Fibroblast of peridontal ligament (primary cell): ENCODE measurements at regions not wholly inside any gene's neighbourhood (a gene's known extent, or its start where the extent isn't known, plus 50 kb on each side); places are given as distances from the start of the nearest gene placed in this dataset.
"Not testable (repeated sequence)": the region's sequence is repeated elsewhere in the genome, so short reads cannot be mapped to it uniquely, and the experiment has no call there.

Experiments used
- DNase-seq: peaks from one replicate; pipeline ENCODE4 v3.0.0-alpha.2; 2010; ENCODE audit errors: extremely low read depth

DNA sequence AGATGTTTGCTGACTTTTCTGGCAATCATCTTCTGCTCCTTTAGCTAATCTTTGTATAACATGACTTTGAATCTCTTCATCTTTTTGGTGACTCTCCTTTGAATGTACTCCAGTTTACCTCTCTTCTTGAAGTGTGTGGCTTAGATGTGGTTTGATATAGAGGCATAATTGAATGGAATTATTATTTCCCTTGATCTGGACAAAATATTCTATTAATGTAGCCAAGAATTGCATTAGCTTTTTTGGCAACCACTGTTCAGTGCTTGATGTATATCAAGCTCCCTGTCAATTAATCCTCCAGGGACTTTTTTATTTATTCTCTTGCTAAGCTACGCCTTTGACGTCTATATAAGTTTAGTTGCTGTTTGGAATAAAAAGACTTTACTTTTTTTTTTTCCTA lies 490.8 kb downstream of the PCDH20 start:
- no peak for DNase-seq

DNA sequence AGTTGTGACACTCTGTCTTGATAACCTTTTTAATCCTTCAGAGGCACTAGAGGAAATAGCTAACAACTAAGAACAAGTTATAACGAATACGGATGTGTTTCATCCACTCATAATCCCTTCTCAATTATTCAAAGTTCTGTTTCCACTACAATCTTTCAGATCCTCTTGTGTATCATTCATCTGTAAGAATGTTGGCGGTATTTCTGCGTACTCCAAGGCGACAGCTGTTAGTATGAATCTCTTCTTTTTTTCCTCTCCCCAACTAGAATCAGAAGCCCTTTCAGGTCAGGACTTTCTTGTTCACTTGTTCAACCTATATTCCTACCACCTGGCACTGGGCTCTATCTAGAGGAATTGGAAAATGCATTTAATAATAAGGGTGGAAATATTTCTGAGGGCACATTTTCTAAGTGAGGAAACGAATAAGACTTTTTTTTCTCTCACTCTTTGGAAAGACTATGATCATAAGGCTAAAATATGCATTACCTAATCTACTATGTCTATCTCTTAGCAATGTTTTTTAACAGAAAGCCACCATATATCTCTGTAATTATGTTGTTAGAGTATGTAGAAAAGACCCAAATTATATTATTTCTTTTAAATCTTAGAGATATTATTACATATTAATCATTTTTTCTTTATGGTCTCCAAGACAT lies 492.9 kb downstream of the PCDH20 start:
- no peak for DNase-seq

DNA sequence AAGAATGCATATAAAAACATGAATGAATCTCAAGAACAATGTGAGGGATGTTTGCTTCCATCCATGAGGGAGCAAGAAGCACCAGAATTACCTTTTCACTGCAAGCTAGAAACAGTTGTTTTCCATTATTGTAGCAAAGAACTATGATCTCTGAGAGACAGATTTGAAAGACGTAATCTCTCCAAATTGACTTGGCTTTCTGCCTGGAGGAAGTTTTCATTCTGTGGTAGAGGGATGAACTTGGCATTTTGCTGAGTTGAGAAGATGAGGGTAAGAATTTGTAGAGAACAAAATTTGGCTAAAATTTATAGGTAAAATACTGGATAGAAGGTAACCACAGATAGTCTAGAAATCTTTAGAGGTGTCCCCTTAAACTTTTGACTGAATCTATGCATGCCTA lies 496.8 kb downstream of the TDRD3 start:
- no peak for DNase-seq

DNA sequence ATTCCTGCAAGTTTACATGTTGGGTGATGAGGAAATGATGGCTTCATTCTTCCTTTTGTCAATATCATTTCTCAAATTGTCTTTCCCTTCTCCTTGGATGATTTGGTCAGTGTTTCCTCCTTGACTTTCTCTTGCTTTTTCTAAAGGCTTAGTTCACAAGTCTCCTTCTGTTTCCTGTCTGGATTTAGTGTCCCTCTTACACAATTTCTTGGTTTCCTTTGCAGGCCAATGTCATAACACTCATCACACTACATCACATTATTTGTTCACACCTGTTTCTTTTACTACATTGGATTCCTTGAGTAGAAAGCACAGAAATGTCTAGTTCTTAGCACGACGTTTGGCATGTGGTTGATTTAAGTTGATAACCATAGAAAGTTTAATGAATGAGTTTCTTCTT lies 490.7 kb downstream of the TDRD3 start:
- no peak for DNase-seq

DNA sequence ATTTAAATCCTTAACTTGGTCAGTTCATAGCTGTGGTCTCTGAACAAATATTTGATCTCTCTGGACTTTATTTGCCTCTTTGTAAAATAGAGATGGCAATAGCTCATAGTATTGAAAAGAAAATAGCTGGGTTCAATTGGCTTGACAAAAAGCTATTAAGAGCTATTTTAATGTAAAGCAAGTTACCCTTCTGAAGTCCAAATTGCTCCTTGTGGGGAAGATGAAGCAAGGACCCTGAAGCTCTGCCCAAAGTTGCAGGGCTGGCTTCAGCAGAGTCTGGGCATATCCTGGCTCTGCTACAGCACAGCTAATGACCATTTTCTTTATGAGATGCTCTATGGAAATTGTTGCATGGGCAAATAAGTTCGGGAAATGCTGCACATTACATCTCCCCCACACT lies 484.5 kb downstream of the TDRD3 start:
- no peak for DNase-seq

DNA sequence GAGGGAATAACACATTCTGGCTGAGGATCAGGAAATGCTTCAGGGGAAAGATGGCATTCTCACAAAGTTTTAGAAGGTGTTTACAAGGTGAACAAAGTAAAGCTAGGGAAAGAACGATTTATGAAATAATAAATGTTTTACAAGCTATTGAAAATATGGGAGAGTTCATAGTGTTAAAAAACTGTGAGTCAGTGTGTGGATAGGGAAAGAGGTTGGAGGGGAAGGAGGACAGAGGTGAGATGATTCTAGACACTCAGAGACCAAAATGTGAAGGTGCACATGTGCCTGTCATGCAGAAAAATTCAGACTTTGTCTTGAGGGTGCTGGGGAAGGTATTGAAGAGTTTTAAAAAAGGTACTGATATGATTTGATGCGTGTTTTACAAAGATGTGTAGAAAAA lies 476.1 kb downstream of the TDRD3 start:
- no peak for DNase-seq

DNA sequence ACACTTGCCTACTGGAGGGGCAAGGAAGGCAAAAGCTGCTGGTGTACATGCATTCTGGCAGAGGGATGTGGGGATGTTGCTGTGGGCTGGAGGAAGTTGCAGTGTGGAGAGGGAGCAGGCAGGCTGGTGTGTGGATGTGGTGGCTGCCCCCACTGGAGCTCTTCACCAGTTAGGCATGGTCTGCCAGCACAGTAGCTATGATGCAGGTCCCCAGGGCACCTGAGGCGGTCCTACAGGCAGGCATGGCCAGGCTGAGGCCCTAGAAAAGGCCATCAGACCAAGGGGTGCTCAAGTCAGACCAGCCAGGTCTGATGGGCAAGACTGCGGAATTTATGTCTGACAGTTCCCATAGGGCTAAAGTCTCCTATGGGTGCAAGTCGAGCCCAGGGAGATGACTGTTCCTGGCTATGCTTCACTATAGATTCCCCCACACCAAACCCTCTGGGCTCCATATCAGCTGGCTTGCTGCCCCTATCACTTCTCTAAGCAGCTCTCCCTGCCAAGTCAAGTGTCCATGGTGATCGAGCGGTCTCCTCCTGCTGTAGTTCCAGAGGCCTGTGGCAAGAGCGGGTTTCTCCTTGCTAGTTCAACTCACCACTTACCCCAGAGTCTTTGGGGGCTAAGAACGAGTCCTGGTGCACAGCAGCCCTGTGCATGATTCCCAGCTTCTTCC lies 473.1 kb downstream of the TDRD3 start:
- DNase-seq = no peak

DNA sequence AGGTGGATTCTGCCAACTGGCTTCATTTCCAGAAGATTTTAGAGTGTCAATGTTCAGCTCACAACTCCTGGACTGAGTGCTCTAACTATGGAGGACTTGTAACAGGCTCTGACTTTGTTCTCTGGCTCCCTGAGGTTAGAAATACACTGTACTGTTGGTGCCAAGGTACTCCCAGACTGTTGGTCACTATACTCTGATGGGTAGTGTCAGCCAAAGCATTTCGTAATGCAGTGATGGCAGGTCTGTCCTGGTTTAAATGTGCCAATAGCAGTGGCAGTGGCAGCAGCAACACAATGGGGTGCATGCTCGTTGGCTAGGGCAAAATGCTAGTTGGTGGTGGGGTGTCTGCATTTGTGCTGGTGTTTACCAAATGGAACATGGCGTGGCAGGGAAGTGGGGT lies 472.2 kb downstream of the TDRD3 start:
- DNase-seq = no peak

DNA sequence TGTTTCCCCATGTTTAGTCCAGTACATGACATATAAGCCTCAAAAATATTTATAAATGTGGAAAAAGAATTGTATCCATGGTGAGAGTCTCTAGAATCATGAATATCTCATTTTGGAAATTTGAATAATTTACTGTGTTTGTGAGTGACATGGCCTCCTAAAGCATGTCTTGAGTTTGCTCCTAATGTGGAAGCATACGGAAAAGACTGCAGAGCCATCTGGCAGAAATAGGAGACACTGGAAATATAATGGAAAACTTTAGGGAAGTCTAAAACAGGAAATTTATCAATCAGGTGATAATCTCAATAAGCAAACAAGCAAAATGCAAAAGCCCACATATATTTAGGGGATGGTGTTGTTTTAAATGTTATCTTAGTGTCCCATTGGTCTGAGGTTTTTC lies 465.0 kb downstream of the TDRD3 start:
- DNase-seq = no peak

DNA sequence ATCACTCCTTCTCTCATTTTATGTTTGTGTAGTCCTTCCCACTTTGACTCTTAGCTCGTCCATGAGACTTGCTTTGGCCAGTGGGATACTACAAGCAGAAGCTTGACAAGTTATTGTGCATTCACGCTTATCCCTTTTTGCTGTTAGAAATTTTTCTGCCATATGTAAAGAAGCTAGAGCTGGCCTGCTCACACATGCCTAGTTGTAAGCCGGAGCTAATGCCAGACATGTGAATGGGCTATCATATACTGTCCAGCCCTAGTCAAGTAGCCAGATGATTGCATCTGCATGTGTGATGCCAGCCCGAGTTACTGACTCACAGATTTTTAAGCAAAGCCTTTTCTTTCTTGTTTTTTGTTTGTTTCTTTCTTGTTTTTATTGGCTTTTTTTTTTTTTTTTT lies 460.7 kb downstream of the TDRD3 start:
- no peak for DNase-seq

DNA sequence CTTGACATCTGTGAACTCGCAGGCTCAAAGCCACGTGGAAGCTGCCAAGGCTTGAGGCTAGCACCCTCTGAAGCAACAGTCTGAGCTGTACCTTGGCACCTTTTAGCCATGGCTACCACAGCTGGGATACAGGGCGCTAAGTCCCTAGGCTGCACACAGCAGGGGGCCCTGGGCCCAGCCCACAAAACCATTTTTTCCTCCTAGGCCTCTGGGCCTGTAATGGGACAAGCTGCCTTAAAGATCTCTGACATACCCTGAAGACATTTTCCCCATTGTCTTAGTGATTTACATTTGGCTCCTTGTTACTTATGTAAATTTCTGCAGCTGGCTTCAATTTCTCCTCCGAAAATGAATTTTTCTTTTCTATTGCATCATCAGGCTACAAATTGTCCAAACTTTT lies 455.9 kb downstream of the TDRD3 start:
- no peak for DNase-seq

DNA sequence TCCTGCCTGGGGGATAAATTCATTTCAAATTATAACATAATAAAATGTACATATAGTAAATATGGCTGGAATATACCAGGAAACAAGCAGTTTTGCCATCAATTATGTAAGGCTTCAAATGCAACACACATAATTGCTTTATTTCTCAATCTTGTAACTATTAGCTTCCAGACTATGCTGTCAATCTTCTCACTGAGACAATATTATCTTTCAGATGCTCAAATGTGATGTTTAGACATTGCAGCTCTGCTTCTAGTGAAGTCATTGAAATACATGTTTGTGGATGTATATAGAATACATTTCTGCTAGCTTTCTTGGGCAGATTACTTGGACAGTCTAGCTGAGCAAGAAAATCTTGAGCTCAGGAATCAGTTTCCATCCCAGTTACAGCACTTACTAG lies 454.4 kb downstream of the TDRD3 start:
- no peak for DNase-seq

DNA sequence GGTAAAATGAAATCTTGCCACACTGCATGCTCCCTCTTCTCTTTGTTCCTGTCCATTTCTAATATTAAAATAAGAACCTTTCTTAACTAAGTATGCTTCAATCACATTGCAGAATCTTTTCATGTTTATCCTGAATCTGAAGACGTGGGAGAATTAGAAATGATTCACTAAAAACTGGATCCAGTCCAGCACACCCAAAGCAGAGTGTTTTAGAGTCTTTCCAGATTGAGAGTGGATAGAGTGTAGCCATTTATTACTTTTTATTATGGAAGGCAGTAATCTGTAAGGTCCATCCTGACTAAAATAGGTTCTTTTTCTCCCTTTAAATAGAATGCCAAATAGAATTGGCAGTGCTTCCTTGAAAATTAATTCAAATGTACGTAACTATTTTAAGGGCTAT lies 453.5 kb downstream of the TDRD3 start:
- no peak for DNase-seq

DNA sequence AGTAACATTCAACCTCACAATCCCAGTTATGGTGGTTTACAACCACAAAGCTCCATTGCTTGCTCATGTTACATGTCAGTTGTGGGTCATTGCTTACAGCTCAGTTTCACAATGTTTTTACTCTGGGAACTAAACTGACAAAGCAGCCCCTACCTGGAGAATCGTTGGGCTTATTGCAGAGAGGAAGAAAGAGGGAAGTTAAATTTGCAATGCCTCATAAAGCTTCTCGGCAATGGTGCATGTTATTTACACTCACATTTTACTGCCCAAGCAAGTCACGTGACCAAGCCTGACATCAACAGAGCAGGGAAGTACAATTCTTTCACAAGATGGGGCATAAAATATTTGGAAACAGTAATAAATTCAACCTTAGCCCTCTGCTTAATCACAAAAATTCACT lies 441.6 kb downstream of the TDRD3 start:
- DNase-seq = no peak

DNA sequence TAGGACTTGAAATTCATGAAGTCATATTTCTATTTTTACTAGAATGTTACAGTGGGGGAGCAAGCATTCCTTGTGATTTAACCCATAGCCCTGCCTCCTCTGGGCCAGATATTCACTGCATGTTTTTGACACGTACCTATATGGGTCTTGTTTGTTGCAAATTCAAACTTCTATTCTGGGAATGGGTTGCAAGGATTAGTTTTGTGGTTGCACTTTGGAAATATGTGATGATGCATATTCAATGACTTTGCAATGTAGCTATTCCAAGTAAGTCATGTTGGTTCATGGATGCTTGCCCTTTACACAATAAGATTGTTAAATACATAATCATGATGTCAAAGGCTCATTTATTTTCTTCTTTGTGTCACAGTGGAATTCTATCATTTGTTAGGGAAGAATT lies 440.8 kb downstream of the TDRD3 start:
- DNase-seq = no peak

DNA sequence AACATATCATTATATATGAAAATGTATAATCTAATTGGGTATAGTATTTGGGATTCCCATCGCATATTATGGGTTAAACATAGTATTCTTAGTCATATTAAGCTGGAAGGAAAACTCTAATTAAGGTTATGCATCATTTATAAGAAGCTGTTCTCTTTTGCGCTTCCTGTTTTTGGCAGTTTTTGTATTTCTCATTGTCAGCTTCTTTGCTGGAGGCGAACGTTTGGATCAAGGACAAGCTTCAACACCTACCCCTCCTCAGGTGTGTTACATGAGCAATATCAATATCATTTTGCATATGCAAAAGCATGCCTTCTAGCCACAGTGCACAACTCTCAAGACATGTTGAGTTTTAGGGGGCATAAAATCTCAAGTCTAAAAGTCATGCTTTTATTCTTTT lies 439.8 kb downstream of the TDRD3 start:
- no peak for DNase-seq

DNA sequence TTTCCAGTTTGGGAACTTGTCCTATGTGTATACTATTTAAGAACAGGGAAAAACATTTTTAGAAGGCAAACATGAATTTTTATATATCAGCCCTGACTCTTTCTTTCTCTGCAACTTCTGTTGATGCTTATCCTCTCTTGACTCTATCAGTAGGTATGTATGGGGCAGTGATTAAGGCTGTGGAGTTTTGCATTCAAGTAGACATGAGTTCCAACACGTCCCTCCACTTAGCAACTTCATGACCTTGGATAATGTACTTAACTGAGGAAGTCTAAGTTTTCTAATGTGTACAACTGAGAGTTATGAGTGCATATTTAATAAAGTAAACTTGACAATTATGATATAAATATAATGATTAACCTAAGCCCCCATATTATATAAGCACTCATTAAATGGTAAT lies 414.6 kb downstream of the TDRD3 start:
- no peak for DNase-seq

DNA sequence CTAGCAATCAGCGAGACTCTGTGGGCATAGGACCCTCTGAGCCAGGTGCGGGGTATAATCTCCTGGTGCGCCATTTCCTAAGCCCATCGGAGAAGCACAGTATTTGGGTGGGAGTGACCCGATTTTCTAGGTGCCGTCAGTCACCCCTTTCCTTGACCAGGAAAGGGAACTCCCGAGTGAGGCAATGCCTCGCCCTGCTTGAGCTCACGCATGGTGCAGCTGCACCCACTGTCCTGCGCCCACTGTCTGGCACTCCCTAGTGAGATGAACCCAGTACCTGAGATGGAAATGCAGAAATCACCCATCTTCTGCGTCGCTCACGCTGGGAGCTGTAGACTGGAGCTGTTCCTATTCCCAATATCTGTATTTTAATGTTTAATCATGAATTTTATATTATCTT lies 408.6 kb downstream of the TDRD3 start:
- not testable (repeated sequence) for DNase-seq

DNA sequence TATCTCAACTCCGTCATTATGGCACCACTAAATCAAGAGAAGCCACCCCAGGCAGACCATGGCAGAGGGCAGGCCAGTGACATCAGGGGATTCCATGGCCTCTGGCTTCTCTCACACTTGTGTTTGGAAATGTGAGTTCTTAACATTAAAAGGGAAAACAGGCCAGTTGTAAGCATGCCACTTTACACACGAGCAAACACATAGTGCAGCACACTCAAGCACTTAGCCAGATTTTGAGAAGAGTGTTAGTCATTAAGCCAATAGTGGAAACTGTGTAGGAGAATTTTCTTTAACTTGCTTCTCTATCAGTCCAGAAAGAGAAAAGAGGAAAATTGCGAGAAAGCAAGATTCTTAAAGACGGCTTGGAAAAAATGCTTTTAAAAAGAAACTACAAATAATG lies 401.5 kb downstream of the TDRD3 start:
- DNase-seq = no peak

DNA sequence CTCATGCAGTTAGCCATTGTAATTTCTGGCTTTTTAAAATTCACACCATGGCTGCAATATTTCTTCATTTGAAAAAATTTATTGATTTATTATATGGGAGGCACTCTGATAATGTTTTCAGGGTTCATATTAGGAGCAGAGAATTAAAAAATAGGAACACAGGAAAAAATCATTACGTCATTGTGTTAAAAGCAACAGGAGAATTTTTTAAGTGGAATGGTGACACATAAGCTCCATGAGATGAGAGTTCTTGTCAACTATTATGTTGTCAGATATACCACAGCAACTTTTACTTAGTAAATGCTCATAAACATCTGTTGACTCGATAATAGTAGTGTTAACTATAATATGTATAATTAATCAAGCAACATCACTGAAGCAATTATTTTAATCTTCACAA lies 400.1 kb downstream of the TDRD3 start:
- no peak for DNase-seq

DNA sequence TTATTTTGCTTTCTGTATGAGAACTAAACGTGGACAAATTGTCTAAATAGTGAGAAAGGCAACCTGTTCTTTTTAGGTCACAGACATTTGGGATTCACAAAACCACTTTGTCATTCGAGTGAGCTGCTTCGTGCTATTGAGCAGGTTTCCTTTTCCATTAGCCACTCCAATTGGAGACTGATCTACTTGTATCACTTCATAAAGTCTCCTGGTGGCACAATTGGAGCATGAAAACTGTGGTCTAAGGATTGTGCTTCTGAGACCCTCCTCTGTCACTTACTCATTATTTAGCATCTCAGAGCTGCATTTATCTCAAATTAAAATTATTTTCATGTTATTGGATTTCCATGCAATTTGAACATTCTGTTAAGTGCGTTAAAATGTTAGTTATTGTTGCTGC lies 397.7 kb downstream of the TDRD3 start:
- no peak for DNase-seq

DNA sequence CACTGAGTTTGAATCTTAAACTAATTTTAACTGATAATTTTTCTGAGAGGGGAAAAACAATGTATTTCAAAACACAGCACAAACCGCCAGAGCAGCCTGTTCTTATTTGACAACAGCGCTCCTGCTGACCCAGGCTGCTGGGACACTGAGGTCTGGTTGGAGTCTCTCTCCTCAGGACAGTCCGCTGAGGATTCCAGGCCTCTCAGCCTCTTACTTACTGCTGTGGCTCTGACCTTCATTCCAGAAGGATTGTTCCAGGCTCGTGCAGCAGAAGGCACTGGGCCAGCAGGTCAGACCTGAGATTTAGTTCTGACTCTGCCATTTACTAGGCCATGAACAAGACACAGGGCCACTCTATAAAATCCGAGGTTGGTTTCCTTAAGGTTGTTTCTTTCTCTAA lies 393.6 kb downstream of the TDRD3 start:
- no peak for DNase-seq

DNA sequence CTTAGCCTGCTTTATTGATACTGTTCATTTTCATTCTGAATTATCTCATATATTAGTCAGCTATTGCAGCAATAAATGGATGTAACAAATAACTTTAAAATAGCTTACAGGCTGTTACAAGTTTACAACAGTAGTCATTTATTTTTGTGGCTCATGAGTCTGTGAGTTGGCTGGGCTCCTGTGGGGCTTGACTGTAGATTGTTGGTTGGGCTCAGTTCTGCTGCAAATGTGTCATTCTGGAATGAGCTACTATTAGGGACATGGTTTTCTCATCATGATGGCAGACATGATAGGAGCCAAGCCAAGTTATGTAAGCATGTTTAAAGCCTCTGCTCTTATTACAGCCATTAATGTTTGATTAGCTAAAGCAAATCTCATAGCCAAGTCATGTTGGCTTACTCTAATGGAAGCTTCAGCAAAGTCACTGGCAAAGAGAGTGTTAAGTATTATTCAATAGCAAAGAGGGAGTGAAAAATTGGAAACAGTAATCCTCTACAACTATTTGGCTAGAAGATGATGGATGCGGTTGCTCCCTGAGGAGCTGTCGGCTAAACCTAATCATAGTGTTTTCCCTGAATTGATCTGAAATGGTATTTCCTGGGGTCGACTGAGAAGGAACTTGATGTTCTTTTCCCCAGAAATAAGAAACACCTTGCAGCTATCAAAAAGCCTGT lies 391.3 kb downstream of the TDRD3 start:
- no peak for DNase-seq

DNA sequence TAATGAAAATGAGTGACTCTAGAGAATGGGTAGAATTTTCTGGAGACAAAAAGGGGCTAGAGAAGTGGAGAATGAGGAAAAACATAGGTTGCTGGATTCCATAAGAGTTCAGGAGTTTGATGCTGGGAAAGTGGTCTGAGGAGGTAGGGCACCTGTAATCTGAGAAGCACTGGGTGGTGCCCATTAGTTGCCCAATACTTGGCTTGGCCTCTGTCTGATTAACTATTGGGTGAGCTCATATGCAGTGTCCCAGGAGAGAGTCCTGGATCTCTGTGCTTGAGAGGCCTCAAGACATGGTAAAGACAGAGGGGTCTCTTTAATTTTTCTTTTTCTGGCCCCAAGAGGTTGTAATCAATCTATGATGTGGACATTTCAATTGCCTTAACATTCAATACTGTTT lies 390.1 kb downstream of the TDRD3 start:
- DNase-seq = no peak
